ENCODE measurements at regions not wholly inside any gene's neighbourhood (a gene's known extent, or its start where the extent isn't known, plus 50 kb on each side); places are given as distances from the start of the nearest gene placed in this dataset.
A peak's percentile ranks its signal among the peaks of the same experiment; 100 is the strongest.

GRCh38 chr16:66289986-66290385 is 76.5 kb upstream of the CDH5 start:
- no peak for DNase-seq (ENCODE audit: low spot score)

DNA sequence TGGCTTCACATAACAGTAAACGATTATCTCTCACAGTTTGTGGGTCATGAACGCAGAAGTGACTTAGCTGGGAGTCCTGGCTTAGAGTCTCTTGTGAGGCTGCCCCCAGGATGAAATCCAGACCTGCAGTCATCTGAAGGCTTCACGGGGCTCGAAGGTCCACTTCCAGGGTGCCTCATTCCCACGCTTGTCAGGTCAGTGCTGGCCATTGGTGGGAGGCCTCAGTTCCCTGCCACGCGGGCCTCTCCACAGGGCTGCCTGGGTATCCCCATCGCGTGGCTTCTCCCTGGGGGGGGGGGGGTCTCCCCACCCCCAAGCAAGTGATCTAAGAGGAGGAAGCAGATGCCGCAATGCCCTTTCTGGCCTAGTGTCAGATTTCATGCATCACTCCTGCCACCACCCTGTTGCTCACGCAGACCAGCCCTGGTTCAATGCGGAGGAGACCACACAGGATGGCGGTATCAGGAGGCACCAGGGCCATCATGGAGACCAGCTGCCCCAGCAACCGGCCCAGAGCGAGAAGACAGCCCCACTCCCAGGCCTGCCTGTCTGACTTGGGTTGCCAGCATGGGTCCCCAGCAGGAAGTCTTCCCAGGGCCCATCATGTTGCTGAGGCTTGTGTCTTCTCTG is 77.3 kb upstream of the CDH5 start:
- DNase-seq (ENCODE audit: low spot score), result no peak

GRCh38 chr16:66287926-66288325 is 78.6 kb upstream of the CDH5 start:
- no peak for DNase-seq (ENCODE audit: low spot score)

DNA sequence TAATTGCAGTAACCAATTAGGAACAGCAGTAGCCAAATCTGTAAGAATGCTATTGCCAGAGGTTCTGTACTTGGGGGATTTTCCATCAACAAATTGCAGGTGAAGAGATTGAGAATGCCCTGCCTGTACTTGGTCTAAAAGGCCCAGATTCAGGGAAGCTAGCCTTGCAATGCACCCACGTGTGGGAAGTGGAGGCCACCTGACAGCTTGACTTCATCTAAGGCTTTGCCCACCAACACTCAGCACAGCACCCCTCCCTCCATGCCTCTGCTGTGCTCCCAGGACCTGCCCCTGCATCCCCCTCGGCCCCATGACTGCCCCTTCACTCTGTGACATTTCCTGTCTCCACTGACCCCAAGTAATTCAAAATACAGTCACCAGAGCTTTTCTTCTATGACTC is 79.1 kb upstream of the CDH5 start:
- DNase-seq (ENCODE audit: low spot score), result no peak

DNA sequence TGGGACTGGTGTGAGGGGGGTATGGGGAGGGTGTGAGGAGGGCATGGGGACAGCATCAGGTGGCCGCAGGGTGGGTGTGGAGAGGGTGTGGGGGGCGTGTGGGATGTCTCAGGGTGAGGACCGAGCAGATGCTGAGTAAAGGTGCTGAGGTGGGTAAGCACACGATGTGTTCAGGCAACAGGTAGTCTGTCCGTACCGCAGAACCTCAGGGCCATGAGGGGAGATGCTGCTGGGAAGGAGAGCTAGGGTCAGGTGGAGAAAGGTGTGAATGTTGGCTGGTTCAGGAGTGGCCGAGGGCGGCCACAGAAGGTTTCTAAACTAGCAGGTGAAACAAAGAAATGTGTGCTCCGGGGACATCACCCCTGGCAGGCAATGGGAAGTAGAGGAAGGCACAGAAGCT is 80.0 kb upstream of the CDH5 start:
- DNase-seq (ENCODE audit: low spot score), result no peak

- no peak for DNase-seq (ENCODE audit: low spot score)
These were observed 87.8 kb upstream of the CDH5 start for GRCh38 chr16:66278604-66279262.

DNA sequence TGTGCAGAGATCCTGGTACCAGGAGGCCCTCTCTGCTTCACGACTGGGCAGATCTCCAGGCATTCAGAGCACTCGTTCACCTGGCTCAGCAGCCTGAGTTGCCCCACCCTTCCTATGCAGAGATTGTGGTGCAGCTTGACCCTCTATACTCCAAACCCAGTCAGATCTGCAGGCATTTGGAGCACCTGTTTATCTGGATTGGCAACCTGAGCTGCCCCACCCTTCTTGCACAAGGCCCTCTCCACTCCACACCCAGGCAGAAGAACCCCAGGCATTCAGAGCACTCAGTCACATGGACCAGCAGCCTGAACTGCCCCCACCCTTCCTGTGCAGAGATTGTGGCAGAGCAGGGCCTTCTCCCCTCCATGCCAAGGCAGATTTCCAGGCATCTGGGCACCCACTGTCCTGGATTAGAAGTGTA is 88.4 kb upstream of the CDH5 start:
- DNase-seq (ENCODE audit: low spot score), result no peak

GRCh38 chr16:66277311-66278070 is 89.0 kb upstream of the CDH5 start:
- DNase-seq (ENCODE audit: low spot score), result no peak

- peak; percentile 9 for DNase-seq (ENCODE audit: low spot score)
These were observed 90.6 kb upstream of the CDH5 start for GRCh38 chr16:66275775-66276428.

- peak; percentile 8 for DNase-seq (ENCODE audit: low spot score)
These were observed 92.0 kb upstream of the CDH5 start for GRCh38 chr16:66274335-66275110.

DNA sequence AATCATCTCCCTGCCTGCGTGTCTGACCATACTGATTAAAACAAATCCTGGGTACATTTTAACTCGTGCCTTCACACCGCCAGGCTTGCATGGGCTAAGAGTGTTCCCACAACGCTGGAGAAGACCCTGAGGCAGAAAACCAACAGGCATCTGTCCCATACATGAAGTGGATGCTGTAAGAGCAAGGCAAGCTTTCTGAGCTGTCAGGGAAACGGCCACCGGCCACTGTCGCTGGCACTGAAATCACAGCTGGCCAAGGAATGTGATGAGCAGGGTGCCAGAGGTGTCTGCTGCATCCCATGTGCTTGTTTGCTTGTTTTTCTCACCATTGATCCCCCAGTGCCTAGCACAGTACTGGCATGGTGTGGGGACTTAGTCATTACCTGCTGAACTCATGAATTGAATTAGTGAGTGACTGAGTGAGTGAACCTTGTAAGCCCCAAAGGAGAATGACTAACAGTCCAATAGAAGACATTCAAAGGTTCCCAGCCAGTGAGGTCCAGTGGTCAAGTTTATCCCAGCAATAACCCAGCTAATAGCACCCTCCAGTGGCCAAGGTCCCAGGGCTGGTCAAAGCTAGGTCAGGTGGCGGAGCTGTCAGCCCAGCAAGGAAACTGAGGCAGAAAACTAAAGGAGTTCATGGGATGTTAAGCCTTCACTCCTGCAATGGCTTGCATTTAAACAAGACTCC is 92.7 kb upstream of the CDH5 start:
- no peak for DNase-seq (ENCODE audit: low spot score)

DNA sequence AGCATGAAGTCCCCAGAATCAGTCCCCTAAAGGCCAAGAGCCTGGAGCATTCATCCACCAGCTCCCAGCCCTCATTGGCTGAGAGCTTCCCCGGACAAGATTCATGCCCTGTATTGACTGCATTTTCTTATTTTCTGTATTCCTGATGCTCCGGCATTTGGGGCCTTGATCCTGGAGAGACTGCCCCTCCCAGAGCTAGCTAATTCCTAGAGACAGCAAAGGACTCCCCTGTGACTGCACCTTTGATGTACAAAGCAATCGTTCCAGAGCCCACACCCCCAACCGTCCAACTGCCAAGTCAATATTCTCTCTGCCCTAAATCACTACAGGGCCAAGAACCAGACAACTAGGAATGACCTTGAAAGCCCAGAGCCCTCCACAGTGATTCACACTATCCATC is 93.4 kb upstream of the CDH5 start:
- DNase-seq (ENCODE audit: low spot score), result no peak

DNA sequence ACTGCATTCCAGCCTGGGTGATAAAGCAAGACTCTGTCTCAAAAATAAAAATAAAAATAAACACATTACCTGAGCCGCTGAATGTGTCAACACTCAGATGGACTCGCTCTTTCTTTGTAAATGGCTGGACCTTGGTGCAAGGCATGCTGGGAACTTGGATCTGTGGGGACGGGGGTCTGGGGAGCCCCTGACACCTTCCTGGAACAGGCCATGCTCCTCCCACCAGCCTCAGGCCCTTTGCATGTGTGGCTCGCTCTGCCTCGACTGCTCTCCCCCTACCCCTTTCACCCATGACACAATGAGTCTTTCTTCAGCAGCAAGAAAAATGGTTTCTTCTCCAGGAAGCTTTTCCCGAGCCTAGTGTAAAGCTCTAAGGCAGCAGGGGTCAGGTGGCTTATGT is 94.0 kb upstream of the CDH5 start:
- no peak for DNase-seq (ENCODE audit: low spot score)

GRCh38 chr16:66271074-66272060 is 95.1 kb upstream of the CDH5 start:
- DNase-seq (ENCODE audit: low spot score), result no peak

GRCh38 chr16:66270333-66270927 is 96.1 kb upstream of the CDH5 start:
- DNase-seq (ENCODE audit: low spot score), result peak; percentile 40

- DNase-seq (ENCODE audit: low spot score), result no peak
These were observed 96.7 kb upstream of the CDH5 start for GRCh38 chr16:66269617-66270332.

GRCh38 chr16:66267292-66268014 is 99.0 kb upstream of the CDH5 start:
- no peak for DNase-seq (ENCODE audit: low spot score)

All from CD4-positive, alpha-beta T cell treated with Interleukin-2 at 100 ng/mL for 4 hours (primary cell).